ENCODE measurements at regions not wholly inside any gene's neighbourhood (a gene's known extent, or its start where the extent isn't known, plus 50 kb on each side); places are given as distances from the start of the nearest gene placed in this dataset.
"Not testable (repeated sequence)": the region's sequence is repeated elsewhere in the genome, so short reads cannot be mapped to it uniquely, and the experiment has no call there.

- no peak for DNase-seq
These were observed 88.7 kb upstream of the TNFSF11 start for GRCh38 chr13:42485272-42485671.

GRCh38 chr13:42486711-42487198 lies 87.2 kb upstream of the TNFSF11 start:
- DNase-seq: peak; percentile 61

DNA sequence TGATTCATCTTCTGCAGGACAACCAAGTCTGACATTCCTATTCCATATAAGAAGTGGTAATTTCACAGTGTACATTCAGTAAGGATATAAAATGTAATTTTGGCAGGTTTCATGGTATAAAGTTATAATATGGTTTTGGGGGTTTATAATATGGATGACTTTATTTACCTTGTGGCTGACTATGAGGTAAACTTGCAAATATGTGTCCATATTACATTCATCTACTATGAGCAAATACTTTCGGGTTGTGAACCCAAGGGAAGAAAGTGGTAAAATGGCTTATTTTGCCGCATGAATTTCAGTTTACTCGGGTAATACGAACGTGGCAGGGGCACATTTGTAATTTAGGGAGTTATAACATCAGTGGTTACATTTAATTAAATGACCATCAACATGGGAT lies 86.7 kb upstream of the TNFSF11 start:
- DNase-seq: no peak

DNA sequence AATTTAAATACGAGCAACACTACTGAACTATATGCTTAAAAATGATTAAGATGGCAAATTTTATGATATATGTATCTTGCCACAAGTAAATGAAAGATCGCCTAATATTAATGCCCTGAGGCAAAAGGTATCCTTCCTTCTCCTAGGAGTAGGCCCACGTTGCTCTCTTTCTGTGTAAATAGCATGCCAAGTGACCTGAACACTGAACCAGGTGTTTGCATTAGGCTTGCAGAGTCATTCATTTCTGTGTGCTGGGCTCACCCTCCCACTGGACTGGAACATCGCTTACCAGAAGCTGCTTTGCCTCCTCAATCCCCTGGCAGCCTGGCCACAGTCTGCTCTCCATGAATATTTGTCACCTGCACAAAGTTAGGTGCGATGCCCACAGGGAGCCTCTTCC lies 83.3 kb upstream of the TNFSF11 start:
- DNase-seq: no peak

- DNase-seq: no peak
These were observed 81.5 kb upstream of the TNFSF11 start for GRCh38 chr13:42492372-42492920.

GRCh38 chr13:42494157-42494556 lies 79.8 kb upstream of the TNFSF11 start:
- DNase-seq: no peak

- no peak for DNase-seq
These were observed 78.7 kb upstream of the TNFSF11 start for GRCh38 chr13:42495255-42495654.

DNA sequence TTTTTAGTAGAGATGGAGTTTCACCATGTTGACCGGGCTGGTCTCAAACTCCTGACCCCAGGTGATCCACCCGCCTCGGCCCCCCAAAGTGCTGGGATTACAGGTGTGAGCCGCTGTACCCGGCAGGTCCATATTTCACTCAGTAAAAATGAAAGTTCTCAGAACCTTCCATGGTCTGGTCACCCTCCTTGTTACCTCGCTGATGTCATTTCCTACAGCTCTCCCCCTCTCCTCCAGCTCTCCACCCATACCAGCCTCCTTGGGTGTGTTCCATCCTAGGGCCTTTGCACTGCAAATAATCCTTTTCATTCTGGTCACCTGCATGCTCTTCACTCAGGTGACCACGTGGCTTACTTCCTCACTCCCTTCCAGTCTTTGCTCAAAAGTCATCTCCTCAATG lies 78.2 kb upstream of the TNFSF11 start:
- DNase-seq: no peak

- not testable (repeated sequence) for DNase-seq
These were observed 76.9 kb upstream of the TNFSF11 start for GRCh38 chr13:42496926-42497554.

GRCh38 chr13:42497798-42498197 lies 76.2 kb upstream of the TNFSF11 start:
- DNase-seq: peak; percentile 24 to 33

GRCh38 chr13:42498521-42498920 lies 75.4 kb upstream of the TNFSF11 start:
- DNase-seq: no peak

All from Kasumi-1 (cell line).